Adipocyte (in vitro differentiated cells): ENCODE measurements at regions not wholly inside any gene's neighbourhood (a gene's known extent, or its start where the extent isn't known, plus 50 kb on each side); places are given as distances from the start of the nearest gene placed in this dataset.
"Not testable (repeated sequence)": the region's sequence is repeated elsewhere in the genome, so short reads cannot be mapped to it uniquely, and the experiment has no call there.

Experiments used
- DNase-seq: peaks from one replicate; pipeline ENCODE4 v3.0.0-alpha.2; 2015; ENCODE audit warnings: low read depth
- H3K27me3 ChIP-seq: replicated peaks from 2 replicates; pipeline ENCODE4 v1.7.0; 2013; ENCODE audit warnings: mild to moderate bottlenecking, low read length, moderate library complexity; ENCODE audit not compliant: control insufficient read depth, insufficient read depth
- H3K36me3 ChIP-seq: 2 replicates; pipeline ENCODE4 v1.7.0; 2013; ENCODE audit warnings: low read length, mild to moderate bottlenecking, moderate library complexity; ENCODE audit not compliant: control insufficient read depth, insufficient read depth, severe bottlenecking
- H3K4me1 ChIP-seq: 2 replicates; pipeline ENCODE4 v1.7.0; 2013; ENCODE audit warnings: mild to moderate bottlenecking, low read length, moderate library complexity; ENCODE audit not compliant: control insufficient read depth, insufficient read depth
- H3K4me3 ChIP-seq: 2 replicates; pipeline ENCODE4 v1.7.0; 2013; ENCODE audit warnings: mild to moderate bottlenecking, low read length, moderate library complexity
- H3K9ac ChIP-seq: 2 replicates; pipeline ENCODE4 v1.7.0; 2013; ENCODE audit warnings: mild to moderate bottlenecking, low read length, moderate library complexity
- H3K9me3 ChIP-seq: 2 replicates; pipeline ENCODE4 v1.7.0; 2013; ENCODE audit warnings: mild to moderate bottlenecking, low read length, moderate library complexity; ENCODE audit not compliant: control insufficient read depth

GRCh38 chr20:26091921-26092320 is 395.3 kb upstream of the ZNF337 start:
- H3K9me3 ChIP-seq, H3K4me1 ChIP-seq, H3K36me3 ChIP-seq, H3K4me3 ChIP-seq, H3K27me3 ChIP-seq, H3K9ac ChIP-seq, DNase-seq: not testable (repeated sequence)

- not testable (repeated sequence) for H3K36me3 ChIP-seq, H3K9ac ChIP-seq, H3K4me3 ChIP-seq, H3K4me1 ChIP-seq, DNase-seq, H3K27me3 ChIP-seq, H3K9me3 ChIP-seq
Observed at GRCh38 chr20:26086195-26086594, 389.5 kb upstream of the ZNF337 start.

- not testable (repeated sequence) for DNase-seq, H3K9me3 ChIP-seq, H3K4me1 ChIP-seq, H3K4me3 ChIP-seq, H3K27me3 ChIP-seq, H3K9ac ChIP-seq, H3K36me3 ChIP-seq
Observed at GRCh38 chr20:26073972-26074371, 377.3 kb upstream of the ZNF337 start.

- not testable (repeated sequence) for H3K9me3 ChIP-seq, H3K4me1 ChIP-seq, DNase-seq, H3K36me3 ChIP-seq, H3K4me3 ChIP-seq, H3K9ac ChIP-seq, H3K27me3 ChIP-seq
Observed at GRCh38 chr20:26059324-26059723, 362.7 kb upstream of the ZNF337 start.

GRCh38 chr20:26058446-26058845 is 361.8 kb upstream of the ZNF337 start:
- DNase-seq, H3K9me3 ChIP-seq, H3K4me3 ChIP-seq, H3K4me1 ChIP-seq, H3K9ac ChIP-seq, H3K27me3 ChIP-seq, H3K36me3 ChIP-seq: not testable (repeated sequence)

GRCh38 chr20:26057135-26057752 is 360.6 kb upstream of the ZNF337 start:
- H3K9me3 ChIP-seq, H3K9ac ChIP-seq, H3K27me3 ChIP-seq, H3K36me3 ChIP-seq, H3K4me1 ChIP-seq, DNase-seq, H3K4me3 ChIP-seq: not testable (repeated sequence)

- H3K9ac ChIP-seq, H3K9me3 ChIP-seq, H3K4me1 ChIP-seq, H3K36me3 ChIP-seq, DNase-seq, H3K4me3 ChIP-seq, H3K27me3 ChIP-seq: not testable (repeated sequence)
Observed at GRCh38 chr20:26025792-26026191, 329.1 kb upstream of the ZNF337 start.

- H3K4me1 ChIP-seq, H3K36me3 ChIP-seq: not testable (repeated sequence)
Observed at GRCh38 chr20:26010942-26011276, 314.3 kb upstream of the ZNF337 start.

GRCh38 chr20:26010224-26010941 is 313.7 kb upstream of the ZNF337 start:
- H3K9me3 ChIP-seq, H3K27me3 ChIP-seq, H3K36me3 ChIP-seq, H3K4me1 ChIP-seq: not testable (repeated sequence)
- Histone ChIP-seq H3K4me3 (peak overlapping the region; percentile 92), H3K9ac (peak overlapping the region; percentile 90)
- peak; percentile 29 for DNase-seq

More at GRCh38 chr20:26010942-26011276, 314.3 kb upstream of the ZNF337 start:
- not testable (repeated sequence) for H3K9me3 ChIP-seq, H3K9ac ChIP-seq, H3K27me3 ChIP-seq, H3K4me3 ChIP-seq, DNase-seq

- H3K27me3 ChIP-seq, H3K4me1 ChIP-seq, H3K36me3 ChIP-seq, H3K9me3 ChIP-seq: not testable (repeated sequence)
- Histone ChIP-seq H3K9ac (peak overlapping the region; percentile 90), H3K4me3 (peak overlapping the region; percentile 92)
- peak; percentile 96 for DNase-seq
Observed at GRCh38 chr20:26009402-26010223, 313.0 kb upstream of the ZNF337 start.

GRCh38 chr20:26008026-26008425 is 311.4 kb upstream of the ZNF337 start:
- not testable (repeated sequence) for H3K36me3 ChIP-seq, H3K9ac ChIP-seq, H3K9me3 ChIP-seq, H3K4me1 ChIP-seq, H3K4me3 ChIP-seq, H3K27me3 ChIP-seq, DNase-seq
